ENCODE measurements at regions not wholly inside any gene's neighbourhood (a gene's known extent, or its start where the extent isn't known, plus 50 kb on each side); places are given as distances from the start of the nearest gene placed in this dataset.

DNA sequence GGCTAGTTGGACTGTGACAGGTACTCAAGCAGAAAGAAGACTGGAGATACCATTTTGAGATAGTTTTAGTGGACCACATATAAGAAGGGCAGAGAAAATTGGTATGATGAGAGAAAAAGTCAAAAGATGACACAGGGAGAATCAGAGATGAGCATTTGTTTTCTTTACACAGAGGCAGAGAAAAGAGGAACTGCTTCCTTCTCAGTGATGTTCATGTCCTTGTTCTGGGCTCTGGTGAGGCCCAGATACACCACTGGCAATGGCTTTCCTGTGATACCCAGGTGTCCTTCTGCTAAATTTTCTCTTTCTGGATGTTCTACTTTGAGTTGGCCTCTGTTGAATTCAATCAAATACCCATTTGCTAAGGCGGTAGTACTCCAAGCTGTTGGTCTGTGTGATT, 1782.7 kb upstream of the SEL1L start:
- TF ChIP-seq, protein P1, sequence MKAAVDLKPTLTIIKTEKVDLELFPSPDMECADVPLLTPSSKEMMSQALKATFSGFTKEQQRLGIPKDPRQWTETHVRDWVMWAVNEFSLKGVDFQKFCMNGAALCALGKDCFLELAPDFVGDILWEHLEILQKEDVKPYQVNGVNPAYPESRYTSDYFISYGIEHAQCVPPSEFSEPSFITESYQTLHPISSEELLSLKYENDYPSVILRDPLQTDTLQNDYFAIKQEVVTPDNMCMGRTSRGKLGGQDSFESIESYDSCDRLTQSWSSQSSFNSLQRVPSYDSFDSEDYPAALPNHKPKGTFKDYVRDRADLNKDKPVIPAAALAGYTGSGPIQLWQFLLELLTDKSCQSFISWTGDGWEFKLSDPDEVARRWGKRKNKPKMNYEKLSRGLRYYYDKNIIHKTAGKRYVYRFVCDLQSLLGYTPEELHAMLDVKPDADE (IDR thresholded peaks at IDR 0.05), result no peak
- no peak for TF ChIP-seq ZNF331 (CRISPR knock-in tag; IDR thresholded peaks at IDR 0.05; ENCODE audit: low read depth)
- no peak for TF ChIP-seq STAT1 (IDR thresholded peaks at IDR 0.05; ENCODE audit: unreplicated experiment)
- H3K9me3 Mint-ChIP-seq, result no peaks in the 10 kb centered on the region
- H3K27ac Mint-ChIP-seq, result no peak overlapping the region
- no peaks in the 10 kb centered on the region for H3K36me3 ChIP-seq (ENCODE audit: insufficient read depth)
- H3K36me3 Mint-ChIP-seq (ENCODE audit: low read depth), result no peaks in the 10 kb centered on the region
- no peak overlapping the region for H3K4me3 Mint-ChIP-seq
- peaks cover 11% of the 10 kb centered on the region for H3K4me1 ChIP-seq (ENCODE audit: insufficient read depth)
- H2AFZ ChIP-seq, result no peak overlapping the region
- peaks cover 1% of the 10 kb centered on the region for H3K27me3 Mint-ChIP-seq (ENCODE audit: insufficient read depth, low read depth, poor library complexity)
- no peaks in the 10 kb centered on the region for H3F3A ChIP-seq (replicated peaks; ENCODE audit: low read depth)
- no peak overlapping the region for H3K4me3 ChIP-seq
- DNase-seq (ENCODE audit: low spot score), result no peak
- no peaks in the 10 kb centered on the region for H3K79me2 ChIP-seq (replicated peaks; ENCODE audit: insufficient read depth)
- no peaks in the 10 kb centered on the region for H3K27me3 ChIP-seq (ENCODE audit: insufficient read depth)
- no peaks in the 10 kb centered on the region for H4K20me1 ChIP-seq (replicated peaks; ENCODE audit: insufficient read depth)
- no peak for ATAC-seq
- no peak overlapping the region for H3K27ac ChIP-seq (ENCODE audit: low read depth)
- peaks cover 14% of the 10 kb centered on the region; the same call in 2 of the 3 replicates for H3K4me1 Mint-ChIP-seq
- H3K4me2 ChIP-seq, result no peak overlapping the region
- no peaks in the 10 kb centered on the region for H3K9me2 ChIP-seq (ENCODE audit: insufficient read depth)

DNA sequence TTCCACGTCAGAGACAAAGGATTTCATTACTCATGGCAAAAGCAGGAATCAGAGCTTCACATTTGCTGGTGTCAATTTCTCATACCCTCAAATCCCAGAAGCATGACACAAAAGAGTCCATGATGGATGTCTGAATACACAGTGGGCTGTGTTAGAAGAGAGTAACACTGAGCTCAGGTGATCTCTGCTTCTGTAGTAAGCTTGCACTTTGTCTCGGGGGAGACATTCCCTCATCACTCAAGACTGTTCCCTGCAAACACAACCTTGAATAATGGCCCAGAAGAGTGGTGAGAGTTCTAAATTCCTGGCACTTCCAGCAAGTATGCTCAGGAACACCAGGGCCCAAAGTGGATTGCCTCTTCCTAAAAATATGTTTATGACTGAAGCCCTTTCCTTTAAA, 1787.2 kb upstream of the SEL1L start:
- Histone ChIP-seq H3K79me2 (replicated peaks; ENCODE audit: insufficient read depth) (no peaks in the 10 kb centered on the region), H3K27me3 (ENCODE audit: insufficient read depth) (no peaks in the 10 kb centered on the region), H3K4me3 (no peak overlapping the region), H3F3A (replicated peaks; ENCODE audit: low read depth) (no peaks in the 10 kb centered on the region), H3K9me2 (ENCODE audit: insufficient read depth) (no peaks in the 10 kb centered on the region), H3K36me3 (ENCODE audit: insufficient read depth) (no peaks in the 10 kb centered on the region), H2AFZ (no peak overlapping the region; the same call in 1 of the 2 replicates), H3K27ac (ENCODE audit: low read depth) (no peak overlapping the region), H4K20me1 (replicated peaks; ENCODE audit: insufficient read depth) (no peaks in the 10 kb centered on the region), H3K4me2 (no peak overlapping the region), H3K4me1 (ENCODE audit: insufficient read depth) (peaks cover 11% of the 10 kb centered on the region)
- peak; percentile 4 for DNase-seq (ENCODE audit: low spot score)
- Mint-ChIP-seq H3K4me1 (peaks cover 14% of the 10 kb centered on the region; the same call in 2 of the 3 replicates), H3K4me3 (no peak overlapping the region), H3K27me3 (ENCODE audit: insufficient read depth, low read depth, poor library complexity) (peaks cover 1% of the 10 kb centered on the region), H3K9me3 (no peaks in the 10 kb centered on the region), H3K27ac (no peak overlapping the region), H3K36me3 (ENCODE audit: low read depth) (no peaks in the 10 kb centered on the region)
- ATAC-seq, result no peak
- TF ChIP-seq ZNF331 (CRISPR knock-in tag; IDR thresholded peaks at IDR 0.05; ENCODE audit: low read depth), result no peak
- TF ChIP-seq, protein P2, sequence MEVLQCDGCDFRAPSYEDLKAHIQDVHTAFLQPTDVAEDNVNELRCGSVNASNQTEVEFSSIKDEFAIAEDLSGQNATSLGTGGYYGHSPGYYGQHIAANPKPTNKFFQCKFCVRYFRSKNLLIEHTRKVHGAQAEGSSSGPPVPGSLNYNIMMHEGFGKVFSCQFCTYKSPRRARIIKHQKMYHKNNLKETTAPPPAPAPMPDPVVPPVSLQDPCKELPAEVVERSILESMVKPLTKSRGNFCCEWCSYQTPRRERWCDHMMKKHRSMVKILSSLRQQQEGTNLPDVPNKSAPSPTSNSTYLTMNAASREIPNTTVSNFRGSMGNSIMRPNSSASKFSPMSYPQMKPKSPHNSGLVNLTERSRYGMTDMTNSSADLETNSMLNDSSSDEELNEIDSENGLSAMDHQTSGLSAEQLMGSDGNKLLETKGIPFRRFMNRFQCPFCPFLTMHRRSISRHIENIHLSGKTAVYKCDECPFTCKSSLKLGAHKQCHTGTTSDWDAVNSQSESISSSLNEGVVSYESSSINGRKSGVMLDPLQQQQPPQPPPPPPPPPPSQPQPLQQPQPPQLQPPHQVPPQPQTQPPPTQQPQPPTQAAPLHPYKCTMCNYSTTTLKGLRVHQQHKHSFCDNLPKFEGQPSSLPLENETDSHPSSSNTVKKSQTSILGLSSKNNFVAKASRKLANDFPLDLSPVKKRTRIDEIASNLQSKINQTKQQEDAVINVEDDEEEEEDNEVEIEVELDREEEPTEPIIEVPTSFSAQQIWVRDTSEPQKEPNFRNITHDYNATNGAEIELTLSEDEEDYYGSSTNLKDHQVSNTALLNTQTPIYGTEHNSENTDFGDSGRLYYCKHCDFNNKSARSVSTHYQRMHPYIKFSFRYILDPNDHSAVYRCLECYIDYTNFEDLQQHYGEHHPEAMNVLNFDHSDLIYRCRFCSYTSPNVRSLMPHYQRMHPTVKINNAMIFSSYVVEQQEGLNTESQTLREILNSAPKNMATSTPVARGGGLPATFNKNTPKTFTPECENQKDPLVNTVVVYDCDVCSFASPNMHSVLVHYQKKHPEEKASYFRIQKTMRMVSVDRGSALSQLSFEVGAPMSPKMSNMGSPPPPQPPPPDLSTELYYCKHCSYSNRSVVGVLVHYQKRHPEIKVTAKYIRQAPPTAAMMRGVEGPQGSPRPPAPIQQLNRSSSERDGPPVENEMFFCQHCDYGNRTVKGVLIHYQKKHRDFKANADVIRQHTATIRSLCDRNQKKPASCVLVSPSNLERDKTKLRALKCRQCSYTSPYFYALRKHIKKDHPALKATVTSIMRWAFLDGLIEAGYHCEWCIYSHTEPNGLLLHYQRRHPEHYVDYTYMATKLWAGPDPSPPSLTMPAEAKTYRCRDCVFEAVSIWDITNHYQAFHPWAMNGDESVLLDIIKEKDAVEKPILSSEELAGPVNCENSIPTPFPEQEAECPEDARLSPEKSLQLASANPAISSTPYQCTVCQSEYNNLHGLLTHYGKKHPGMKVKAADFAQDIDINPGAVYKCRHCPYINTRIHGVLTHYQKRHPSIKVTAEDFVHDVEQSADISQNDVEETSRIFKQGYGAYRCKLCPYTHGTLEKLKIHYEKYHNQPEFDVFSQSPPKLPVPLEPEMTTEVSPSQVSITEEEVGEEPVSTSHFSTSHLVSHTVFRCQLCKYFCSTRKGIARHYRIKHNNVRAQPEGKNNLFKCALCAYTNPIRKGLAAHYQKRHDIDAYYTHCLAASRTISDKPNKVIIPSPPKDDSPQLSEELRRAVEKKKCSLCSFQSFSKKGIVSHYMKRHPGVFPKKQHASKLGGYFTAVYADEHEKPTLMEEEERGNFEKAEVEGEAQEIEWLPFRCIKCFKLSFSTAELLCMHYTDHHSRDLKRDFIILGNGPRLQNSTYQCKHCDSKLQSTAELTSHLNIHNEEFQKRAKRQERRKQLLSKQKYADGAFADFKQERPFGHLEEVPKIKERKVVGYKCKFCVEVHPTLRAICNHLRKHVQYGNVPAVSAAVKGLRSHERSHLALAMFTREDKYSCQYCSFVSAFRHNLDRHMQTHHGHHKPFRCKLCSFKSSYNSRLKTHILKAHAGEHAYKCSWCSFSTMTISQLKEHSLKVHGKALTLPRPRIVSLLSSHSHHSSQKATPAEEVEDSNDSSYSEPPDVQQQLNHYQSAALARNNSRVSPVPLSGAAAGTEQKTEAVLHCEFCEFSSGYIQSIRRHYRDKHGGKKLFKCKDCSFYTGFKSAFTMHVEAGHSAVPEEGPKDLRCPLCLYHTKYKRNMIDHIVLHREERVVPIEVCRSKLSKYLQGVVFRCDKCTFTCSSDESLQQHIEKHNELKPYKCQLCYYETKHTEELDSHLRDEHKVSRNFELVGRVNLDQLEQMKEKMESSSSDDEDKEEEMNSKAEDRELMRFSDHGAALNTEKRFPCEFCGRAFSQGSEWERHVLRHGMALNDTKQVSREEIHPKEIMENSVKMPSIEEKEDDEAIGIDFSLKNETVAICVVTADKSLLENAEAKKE (CRISPR knock-in tag; IDR thresholded peaks at IDR 0.05), result no peak
- TF ChIP-seq ZNF114 (CRISPR knock-in tag; IDR thresholded peaks at IDR 0.05), result no peak
- TF ChIP-seq, protein P1 (IDR thresholded peaks at IDR 0.05), result no peak
- TF ChIP-seq POLR2AphosphoS5 (IDR thresholded peaks at IDR 0.05; ENCODE audit: low read depth), result no peak
- no peak for TF ChIP-seq EZH2 (IDR thresholded peaks at IDR 0.05; ENCODE audit: low read depth, unreplicated experiment)
- no peak for TF ChIP-seq CREB1 (CRISPR knock-in tag; IDR thresholded peaks at IDR 0.05; ENCODE audit: low read depth)
- TF ChIP-seq JUNB (IDR thresholded peaks at IDR 0.05; ENCODE audit: unreplicated experiment), result no peak
- TF ChIP-seq, protein P3, sequence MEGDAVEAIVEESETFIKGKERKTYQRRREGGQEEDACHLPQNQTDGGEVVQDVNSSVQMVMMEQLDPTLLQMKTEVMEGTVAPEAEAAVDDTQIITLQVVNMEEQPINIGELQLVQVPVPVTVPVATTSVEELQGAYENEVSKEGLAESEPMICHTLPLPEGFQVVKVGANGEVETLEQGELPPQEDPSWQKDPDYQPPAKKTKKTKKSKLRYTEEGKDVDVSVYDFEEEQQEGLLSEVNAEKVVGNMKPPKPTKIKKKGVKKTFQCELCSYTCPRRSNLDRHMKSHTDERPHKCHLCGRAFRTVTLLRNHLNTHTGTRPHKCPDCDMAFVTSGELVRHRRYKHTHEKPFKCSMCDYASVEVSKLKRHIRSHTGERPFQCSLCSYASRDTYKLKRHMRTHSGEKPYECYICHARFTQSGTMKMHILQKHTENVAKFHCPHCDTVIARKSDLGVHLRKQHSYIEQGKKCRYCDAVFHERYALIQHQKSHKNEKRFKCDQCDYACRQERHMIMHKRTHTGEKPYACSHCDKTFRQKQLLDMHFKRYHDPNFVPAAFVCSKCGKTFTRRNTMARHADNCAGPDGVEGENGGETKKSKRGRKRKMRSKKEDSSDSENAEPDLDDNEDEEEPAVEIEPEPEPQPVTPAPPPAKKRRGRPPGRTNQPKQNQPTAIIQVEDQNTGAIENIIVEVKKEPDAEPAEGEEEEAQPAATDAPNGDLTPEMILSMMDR (conservative IDR thresholded peaks at IDR 0.05; ENCODE audit: low read depth in 2 of 2), result no peak
- TF ChIP-seq EZH2phosphoT487 (IDR thresholded peaks at IDR 0.05; ENCODE audit: unreplicated experiment), result no peak

Data from GM23338 (cell line).